ENCODE measurements at regions not wholly inside any gene's neighbourhood (a gene's known extent, or its start where the extent isn't known, plus 50 kb on each side); places are given as distances from the start of the nearest gene placed in this dataset.

GRCh38 chr2:181170256-181170655 lies 189.9 kb downstream of the UBE2E3 start:
- no peaks in the 10 kb centered on the region for H3K9me3 ChIP-seq (ENCODE audit: control insufficient read depth, low read length)
- ATAC-seq (no peak), DNase-seq (no peak)
- no peak overlapping the region for H3K4me3 ChIP-seq (ENCODE audit: low read length)
- no peaks in the 10 kb centered on the region for H3K27me3 ChIP-seq (ENCODE audit: control insufficient read depth, insufficient read depth)
- no peaks in the 10 kb centered on the region for H3K4me1 ChIP-seq (ENCODE audit: control insufficient read depth, insufficient read depth, low read length)
- WGBS: 68% methylated on average over 2 of the region's 2 CpGs
- intact Hi-C loops (cut with DNase I): no loop called here
- H3K27ac ChIP-seq (ENCODE audit: low read length): no peak overlapping the region

- no peaks in the 10 kb centered on the region for H3K4me1 ChIP-seq (ENCODE audit: control insufficient read depth, insufficient read depth, low read length)
- ATAC-seq (no peak), DNase-seq (no peak)
- intact Hi-C loops (cut with DNase I): no loop called here
- no peaks in the 10 kb centered on the region for H3K27me3 ChIP-seq (ENCODE audit: control insufficient read depth, insufficient read depth)
- no peak overlapping the region for H3K4me3 ChIP-seq (ENCODE audit: low read length)
- no peaks in the 10 kb centered on the region for H3K9me3 ChIP-seq (ENCODE audit: control insufficient read depth, low read length)
- 83% methylated on average over 3 of the region's 3 CpGs for WGBS
- no peak overlapping the region for H3K27ac ChIP-seq (ENCODE audit: low read length)
Observed at GRCh38 chr2:181172676-181173075, 192.3 kb downstream of the UBE2E3 start.

GRCh38 chr2:181174611-181175580 lies 194.5 kb downstream of the UBE2E3 start:
- DNase-seq: no peak
- ATAC-seq: no peak
- Histone ChIP-seq H3K4me3 (ENCODE audit: low read length) (no peak overlapping the region), H3K27me3 (ENCODE audit: control insufficient read depth, insufficient read depth) (no peaks in the 10 kb centered on the region), H3K9me3 (ENCODE audit: control insufficient read depth, low read length) (no peaks in the 10 kb centered on the region), H3K4me1 (ENCODE audit: control insufficient read depth, insufficient read depth, low read length) (no peaks in the 10 kb centered on the region), H3K27ac (ENCODE audit: low read length) (no peak overlapping the region)
- intact Hi-C loops (cut with DNase I): no loop called here
- 41% methylated on average over 5 of the region's 5 CpGs for WGBS

GRCh38 chr2:181176540-181176939 lies 196.1 kb downstream of the UBE2E3 start:
- Histone ChIP-seq H3K27me3 (ENCODE audit: control insufficient read depth, insufficient read depth) (no peaks in the 10 kb centered on the region), H3K4me1 (ENCODE audit: control insufficient read depth, insufficient read depth, low read length) (no peaks in the 10 kb centered on the region), H3K27ac (ENCODE audit: low read length) (no peak overlapping the region), H3K9me3 (ENCODE audit: control insufficient read depth, low read length) (no peaks in the 10 kb centered on the region), H3K4me3 (ENCODE audit: low read length) (no peak overlapping the region)
- 77% methylated on average over 1 of the region's 1 CpG for WGBS
- no peak for ATAC-seq
- no peak for DNase-seq
- intact Hi-C loops (cut with DNase I): no loop called here

GRCh38 chr2:181177376-181177775 lies 197.0 kb downstream of the UBE2E3 start:
- Histone ChIP-seq H3K27me3 (ENCODE audit: control insufficient read depth, insufficient read depth) (no peaks in the 10 kb centered on the region), H3K27ac (ENCODE audit: low read length) (no peak overlapping the region), H3K9me3 (ENCODE audit: control insufficient read depth, low read length) (no peaks in the 10 kb centered on the region), H3K4me1 (ENCODE audit: control insufficient read depth, insufficient read depth, low read length) (no peaks in the 10 kb centered on the region), H3K4me3 (ENCODE audit: low read length) (no peak overlapping the region)
- intact Hi-C loops (cut with DNase I): no loop called here
- DNase-seq (no peak), ATAC-seq (no peak)

- intact Hi-C loops (cut with DNase I): no loop called here
- no peaks in the 10 kb centered on the region for H3K4me1 ChIP-seq (ENCODE audit: control insufficient read depth, insufficient read depth, low read length)
- no peaks in the 10 kb centered on the region for H3K27me3 ChIP-seq (ENCODE audit: control insufficient read depth, insufficient read depth)
- no peak overlapping the region for H3K27ac ChIP-seq (ENCODE audit: low read length)
- H3K9me3 ChIP-seq (ENCODE audit: control insufficient read depth, low read length): no peaks in the 10 kb centered on the region
- ATAC-seq (no peak), DNase-seq (no peak)
- H3K4me3 ChIP-seq (ENCODE audit: low read length): no peak overlapping the region
Observed at GRCh38 chr2:181178130-181178529, 197.7 kb downstream of the UBE2E3 start.

- Histone ChIP-seq H3K4me3 (ENCODE audit: low read length) (no peak overlapping the region), H3K27ac (ENCODE audit: low read length) (no peak overlapping the region), H3K27me3 (ENCODE audit: control insufficient read depth, insufficient read depth) (no peaks in the 10 kb centered on the region), H3K4me1 (ENCODE audit: control insufficient read depth, insufficient read depth, low read length) (no peaks in the 10 kb centered on the region), H3K9me3 (ENCODE audit: control insufficient read depth, low read length) (no peaks in the 10 kb centered on the region)
- DNase-seq (no peak), ATAC-seq (no peak)
- WGBS: 64% methylated on average over 2 of the region's 2 CpGs
- intact Hi-C loops (cut with DNase I): no loop called here
Observed at GRCh38 chr2:181178823-181179412, 198.5 kb downstream of the UBE2E3 start.

GRCh38 chr2:181183878-181184542 lies 203.6 kb downstream of the UBE2E3 start:
- ATAC-seq (no peak), DNase-seq (no peak)
- Histone ChIP-seq H3K4me1 (ENCODE audit: control insufficient read depth, insufficient read depth, low read length) (no peaks in the 10 kb centered on the region), H3K9me3 (ENCODE audit: control insufficient read depth, low read length) (no peaks in the 10 kb centered on the region), H3K27me3 (ENCODE audit: control insufficient read depth, insufficient read depth) (no peaks in the 10 kb centered on the region), H3K27ac (ENCODE audit: low read length) (no peak overlapping the region), H3K4me3 (ENCODE audit: low read length) (no peak overlapping the region)
- intact Hi-C loops (cut with DNase I): no loop called here
- WGBS: 71% methylated on average over 4 of the region's 4 CpGs

- Histone ChIP-seq H3K4me1 (ENCODE audit: control insufficient read depth, insufficient read depth, low read length) (no peaks in the 10 kb centered on the region), H3K27me3 (ENCODE audit: control insufficient read depth, insufficient read depth) (no peaks in the 10 kb centered on the region), H3K9me3 (ENCODE audit: control insufficient read depth, low read length) (no peaks in the 10 kb centered on the region), H3K4me3 (ENCODE audit: low read length) (no peak overlapping the region), H3K27ac (ENCODE audit: low read length) (no peak overlapping the region)
- no peak for DNase-seq
- 78% methylated on average over 6 of the region's 6 CpGs for WGBS
- ATAC-seq: no peak
- intact Hi-C loops (cut with DNase I): no loop called here
Observed at GRCh38 chr2:181185421-181185820, 205.0 kb downstream of the UBE2E3 start.

- ATAC-seq (no peak), DNase-seq (no peak)
- intact Hi-C loops (cut with DNase I): no loop called here
- Histone ChIP-seq H3K4me3 (ENCODE audit: low read length) (no peak overlapping the region), H3K4me1 (ENCODE audit: control insufficient read depth, insufficient read depth, low read length) (no peaks in the 10 kb centered on the region), H3K9me3 (ENCODE audit: control insufficient read depth, low read length) (no peaks in the 10 kb centered on the region), H3K27ac (ENCODE audit: low read length) (no peak overlapping the region), H3K27me3 (ENCODE audit: control insufficient read depth, insufficient read depth) (no peaks in the 10 kb centered on the region)
- WGBS: 86% methylated on average over 4 of the region's 4 CpGs
Observed at GRCh38 chr2:181185948-181186347, 205.5 kb downstream of the UBE2E3 start.

GRCh38 chr2:181188605-181189004 lies 208.2 kb downstream of the UBE2E3 start:
- intact Hi-C loops (cut with DNase I): no loop called here
- WGBS: 79% methylated on average over 4 of the region's 4 CpGs
- no peaks in the 10 kb centered on the region for H3K27me3 ChIP-seq (ENCODE audit: control insufficient read depth, insufficient read depth)
- ATAC-seq: no peak
- H3K4me1 ChIP-seq (ENCODE audit: control insufficient read depth, insufficient read depth, low read length): no peaks in the 10 kb centered on the region
- no peak overlapping the region for H3K27ac ChIP-seq (ENCODE audit: low read length)
- H3K4me3 ChIP-seq (ENCODE audit: low read length): no peak overlapping the region
- DNase-seq: no peak
- H3K9me3 ChIP-seq (ENCODE audit: control insufficient read depth, low read length): no peaks in the 10 kb centered on the region

Measured in right cardiac atrium (tissue), 5 donors.